GM12878 (cell line): ENCODE measurements at regions not wholly inside any gene's neighbourhood (a gene's known extent, or its start where the extent isn't known, plus 50 kb on each side); places are given as distances from the start of the nearest gene placed in this dataset.

Source experiments
- ATAC-seq: fragments of 200-7000 bp; cut with Tn5 transposase; 3 replicates; pipeline ENCODE4 v1.9.1; 2020; ENCODE audit warnings: mild to moderate bottlenecking, moderate library complexity
- BruUV-seq: library from RNA; stranded (reverse); fragments of 400-500 nt; replicated peaks from 2 replicates; lab custom pipeline; 2021; lab: Mats Ljungman, UMichigan
- CTCF ChIA-PET: fragments of 300-600 bp; sonication (Branson Sonifier 250); formaldehyde crosslinking; extraction: SDS; loops from one replicate; lab custom pipeline; 2021; ENCODE audit warnings: inconsistent platforms; lab: Yijun Ruan, JAX
- POLR2A ChIA-PET: fragments of 350-600 bp; formaldehyde crosslinking; extraction: SDS; loops from one replicate; lab custom pipeline; 2021; ENCODE audit warnings: inconsistent platforms; lab: Charles Lee
- RAD21 ChIA-PET: fragments of 300-600 bp; sonication (Branson Sonifier 250); formaldehyde crosslinking; loops from one replicate; lab custom pipeline; 2023; ENCODE audit warnings: antibody characterized with exemption; ENCODE audit not compliant: unreplicated experiment; lab: Charles Lee
- SMC1A ChIA-PET: fragments of 300-600 bp; sonication (Branson Sonifier 250); formaldehyde crosslinking; loops from one replicate; lab custom pipeline; 2023; ENCODE audit not compliant: unreplicated experiment, uncharacterized antibody; lab: Charles Lee
- DNase-seq: peaks from one replicate; pipeline ENCODE4 v3.0.0-alpha.2; 2011; ENCODE audit warnings: low read depth, low spot score
- FAIRE-seq: peaks from 3 replicates; lab custom pipeline; 2011; peaks lifted over from hg19 to GRCh38; lab: Jason Lieb, UNC
- H2AFZ ChIP-seq: 2 replicates; pipeline ENCODE4 v1.6.0; 2011; ENCODE audit warnings: low read depth, low read length, control low read depth; ENCODE audit not compliant: control insufficient read depth
- H3K27ac ChIP-seq: 2 replicates; pipeline ENCODE4 v1.5.1; 2011; ENCODE audit warnings: control low read depth; ENCODE audit not compliant: control insufficient read depth, insufficient read depth
- H3K27me3 ChIP-seq, 2 experiments: replicated peaks in 1 of 2; 2 replicates each; pipeline versions ENCODE4 v1.6.0 to v1.6.1; 2011; ENCODE audit warnings: low read length in 1 of 2; ENCODE audit not compliant: control insufficient read depth in 2 of 2, insufficient read depth in 2 of 2
- H3K36me3 ChIP-seq, 2 experiments: 2 replicates each; pipeline ENCODE4 v1.5.1; 2011; ENCODE audit warnings: low read length in 1 of 2; ENCODE audit not compliant: control insufficient read depth in 2 of 2, insufficient read depth in 2 of 2
- H3K4me1 ChIP-seq: 2 replicates; pipeline ENCODE4 v1.6.1; 2011; ENCODE audit warnings: mild to moderate bottlenecking, low read length, moderate library complexity, mixed read lengths; ENCODE audit not compliant: control insufficient read depth, insufficient read depth
- H3K4me2 ChIP-seq: 2 replicates; pipeline ENCODE4 v1.6.0; 2011; ENCODE audit warnings: control low read depth; ENCODE audit not compliant: control insufficient read depth, insufficient read depth
- H3K4me3 ChIP-seq: fragments of 200-600 bp; sonication (generic); 2 replicates; pipeline ENCODE4 v1.5.1; 2016
- H3K79me2 ChIP-seq: 2 replicates; pipeline ENCODE4 v1.6.0; 2011; ENCODE audit warnings: low read length; ENCODE audit not compliant: control insufficient read depth, insufficient read depth
- H3K9ac ChIP-seq: 2 replicates; pipeline ENCODE4 v1.8.0; 2011; ENCODE audit warnings: low read length, control low read depth, mixed read lengths; ENCODE audit not compliant: control insufficient read depth, insufficient read depth
- H3K9me3 ChIP-seq: replicated peaks from 3 replicates; pipeline ENCODE4 v1.5.1; 2011; ENCODE audit warnings: mild to moderate bottlenecking, low read length; ENCODE audit not compliant: control insufficient read depth, insufficient read depth
- H4K20me1 ChIP-seq: 2 replicates; pipeline ENCODE4 v1.6.0; 2011; ENCODE audit not compliant: control insufficient read depth, insufficient read depth
- E2F8 ChIP-seq: fragments of 450-650 bp; IDR thresholded peaks from 2 replicates; pipeline ENCODE4 v1.6.1; 2018; ENCODE audit warnings: mild to moderate bottlenecking, low read depth, moderate library complexity; ENCODE audit not compliant: partially characterized antibody
- EED ChIP-seq: sonication (generic); IDR thresholded peaks from 2 replicates; pipeline ENCODE4 v1.6.1; 2016; ENCODE audit warnings: antibody characterized with exemption, low read depth
- EP300 ChIP-seq, 2 experiments: fragments of 150-350 bp in 1 of 2; IDR thresholded peaks; 2 replicates each; pipeline ENCODE4 v1.6.1; 2011 to 2012; ENCODE audit warnings: low read depth in 2 of 2, low read length in 2 of 2, borderline replicate concordance in 1 of 2, improper control_type of control experiment in 1 of 2, inconsistent platforms in 1 of 2; ENCODE audit not compliant: control insufficient read depth in 1 of 2
- KDM1A ChIP-seq: fragments of 200-600 bp; sonication (generic); IDR thresholded peaks from 2 replicates; pipeline ENCODE4 v1.6.1; 2016; ENCODE audit warnings: borderline replicate concordance
- LARP7 ChIP-seq: fragments of 450-650 bp; IDR thresholded peaks from 2 replicates; pipeline ENCODE4 v1.6.1; 2017; ENCODE audit warnings: mild to moderate bottlenecking
- NR2C2 ChIP-seq: IDR thresholded peaks from 2 replicates; pipeline ENCODE4 v1.6.1; 2011; ENCODE audit warnings: borderline replicate concordance, low read depth; ENCODE audit not compliant: control insufficient read depth, insufficient read length
- WGBS: methylation state at CpG from one replicate; pipeline ENCODE4 v1.1.6; 2016; ENCODE audit warnings: low lambda C conversion rate; ENCODE audit not compliant: insufficient replicate concordance, insufficient coverage; ENCODE audit errors: missing lambda C conversion rate; 5-methylcytosine and 5-hydroxymethylcytosine counted together
- in situ Hi-C: fragments of 300-500 bp; cut with MboI; formaldehyde crosslinking; loops from 9 replicates; pipeline ENCODE4 v1.14.3; 2018; ENCODE audit warnings: mixed read lengths
- intact Hi-C: fragments of 100-400 bp; cut with micrococcal nuclease; formaldehyde crosslinking; loops from one replicate; pipeline ENCODE4 v1.14.2; 2022; ENCODE audit not compliant: unreplicated experiment

GRCh38 chr2:106991866-106992265 lies 105.9 kb upstream of the ST6GAL2 start:
- FAIRE-seq = no peak
- SMC1A ChIA-PET = no interaction called here
- no TSS peak for BruUV-seq

GRCh38 chr2:106995556-106995955 lies 109.6 kb upstream of the ST6GAL2 start:
- Histone ChIP-seq H3K4me2 (no peak overlapping the region), H2AFZ (no peak overlapping the region), H3K4me3 (no peak overlapping the region), H3K9ac (no peak overlapping the region), H4K20me1 (no peaks in the 10 kb centered on the region), H3K27me3 (no peaks in the 10 kb centered on the region), H3K9me3 (no peaks in the 10 kb centered on the region), H3K79me2 (no peaks in the 10 kb centered on the region), H3K27ac (no peak overlapping the region), H3K36me3 (no peaks in the 10 kb centered on the region), H3K4me1 (no peaks in the 10 kb centered on the region)
- FAIRE-seq (no peak), ATAC-seq (no peak), DNase-seq (no peak)
- ChIA-PET CTCF (interaction anchor here (0.9 kb wide), 1 partner anchor 15 kb away, joined by 3 read pairs; no protein-coding TSS in a partner anchor), POLR2A (no interaction called here), RAD21 (no interaction called here), SMC1A (no interaction called here)
- no TSS peak for BruUV-seq
- in situ Hi-C loops = no loop called here
- TF ChIP-seq E2F8 = no peak
- intact Hi-C loops = no loop called here
- 9% methylated on average over 7 of the region's 7 CpGs for WGBS

More at GRCh38 chr2:106991866-106992265, 105.9 kb upstream of the ST6GAL2 start:
- Histone ChIP-seq H3K4me2 (no peak overlapping the region), H3K27ac (no peak overlapping the region), H3K4me1 (no peaks in the 10 kb centered on the region), H3K4me3 (no peak overlapping the region), H3K27me3 (no peaks in the 10 kb centered on the region), H4K20me1 (no peaks in the 10 kb centered on the region), H3K9me3 (no peaks in the 10 kb centered on the region), H3K36me3 (no peaks in the 10 kb centered on the region), H3K79me2 (no peaks in the 10 kb centered on the region), H3K9ac (no peak overlapping the region), H2AFZ (no peak overlapping the region)
- intact Hi-C loops = no loop called here
- in situ Hi-C loops = no loop called here
- ChIA-PET RAD21 (interaction anchor here (0.6 kb wide), 1 partner anchor 1580 kb away, joined by 3 read pairs; no protein-coding TSS in a partner anchor), POLR2A (no interaction called here), CTCF (no interaction called here)
- no peak for DNase-seq
- 0% methylated on average over 2 of the region's 2 CpGs for WGBS
- no peak for TF ChIP-seq EED
- no peak for TF ChIP-seq NR2C2
- no peak for TF ChIP-seq EP300 (IDR thresholded peaks at IDR 0.05; ENCODE audit: borderline replicate concordance in 1 of 2, control insufficient read depth in 1 of 2, low read depth in 2 of 2, low read length in 2 of 2)
- no peak for TF ChIP-seq KDM1A
- no peak for TF ChIP-seq LARP7
- ATAC-seq = no peak
